ENCODE measurements at regions not wholly inside any gene's neighbourhood (a gene's known extent, or its start where the extent isn't known, plus 50 kb on each side); places are given as distances from the start of the nearest gene placed in this dataset.

DNA sequence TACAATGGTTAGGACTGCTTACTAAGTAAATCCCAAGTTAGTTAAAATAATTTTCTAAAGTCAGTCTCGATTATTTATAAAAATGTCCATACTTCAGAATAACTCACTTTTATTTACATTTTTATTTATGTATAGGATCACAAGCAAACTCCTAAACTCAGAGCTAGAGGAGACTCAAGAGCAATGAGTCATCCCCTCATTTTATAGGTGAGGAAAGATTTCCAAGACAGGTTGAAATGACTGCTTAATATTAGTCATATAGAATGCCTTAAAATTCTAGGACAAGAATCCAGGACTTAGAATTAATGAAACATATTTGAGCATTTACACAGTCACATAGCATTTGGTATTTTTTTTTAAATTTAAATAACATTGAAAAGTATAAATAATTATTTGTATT, 983.8 kb downstream of the SI start:
- Histone ChIP-seq H3K4me1 (ENCODE audit: control insufficient read depth, insufficient read depth, low read length) (no peaks in the 10 kb centered on the region), H3K27ac (ENCODE audit: low read length) (no peak overlapping the region), H3K36me3 (ENCODE audit: control insufficient read depth in 2 of 2, insufficient read depth in 2 of 2, low read length in 2 of 2) (no peaks in the 10 kb centered on the region), H3K4me3 (ENCODE audit: low read length in 2 of 2) (no peak overlapping the region), H3K9ac (ENCODE audit: low read length in 2 of 2) (no peak overlapping the region), H3K27me3 (ENCODE audit: control insufficient read depth in 1 of 2, insufficient read depth in 2 of 2, low read length in 2 of 2) (no peaks in the 10 kb centered on the region), H3K9me3 (ENCODE audit: control insufficient read depth in 2 of 2, low read length in 2 of 2) (no peaks in the 10 kb centered on the region)

GRCh38 chr3:164080208-164080607, 998.1 kb downstream of the SI start:
- Histone ChIP-seq H3K27me3 (ENCODE audit: control insufficient read depth in 1 of 2, insufficient read depth in 2 of 2, low read length in 2 of 2) (no peaks in the 10 kb centered on the region), H3K9ac (ENCODE audit: low read length in 2 of 2) (no peak overlapping the region), H3K27ac (ENCODE audit: low read length) (no peak overlapping the region), H3K9me3 (ENCODE audit: control insufficient read depth in 2 of 2, low read length in 2 of 2) (no peaks in the 10 kb centered on the region), H3K36me3 (ENCODE audit: control insufficient read depth in 2 of 2, insufficient read depth in 2 of 2, low read length in 2 of 2) (no peaks in the 10 kb centered on the region), H3K4me3 (ENCODE audit: low read length in 2 of 2) (no peak overlapping the region), H3K4me1 (ENCODE audit: control insufficient read depth, insufficient read depth, low read length) (no peaks in the 10 kb centered on the region)

- Histone ChIP-seq H3K9me3 (ENCODE audit: control insufficient read depth in 2 of 2, low read length in 2 of 2) (no peaks in the 10 kb centered on the region), H3K4me3 (ENCODE audit: low read length in 2 of 2) (no peak overlapping the region), H3K27me3 (ENCODE audit: control insufficient read depth in 1 of 2, insufficient read depth in 2 of 2, low read length in 2 of 2) (no peaks in the 10 kb centered on the region), H3K4me1 (ENCODE audit: control insufficient read depth, insufficient read depth, low read length) (no peaks in the 10 kb centered on the region), H3K9ac (ENCODE audit: low read length in 2 of 2) (no peak overlapping the region), H3K36me3 (ENCODE audit: control insufficient read depth in 2 of 2, insufficient read depth in 2 of 2, low read length in 2 of 2) (no peaks in the 10 kb centered on the region), H3K27ac (ENCODE audit: low read length) (no peak overlapping the region)
Observed at GRCh38 chr3:164064298-164064697, 1014.0 kb downstream of the SI start.

DNA sequence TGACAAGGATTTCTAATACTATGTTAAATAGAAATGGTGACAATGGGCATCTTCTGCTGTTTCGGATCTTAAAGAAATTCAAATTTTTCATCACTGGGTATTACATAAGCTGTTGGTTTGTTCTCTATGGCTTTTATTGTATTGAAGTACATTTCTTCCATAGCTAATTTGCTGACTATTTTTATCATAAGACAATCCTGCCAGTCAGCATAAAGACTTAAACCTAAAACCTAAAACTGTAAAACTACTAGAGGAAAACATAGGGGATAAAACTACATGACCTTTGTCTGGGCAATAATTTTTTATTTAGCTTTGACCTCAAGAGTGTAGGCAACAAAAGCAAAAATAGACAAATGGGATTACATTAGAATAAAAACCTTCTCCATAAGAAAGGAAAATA, 1017.4 kb downstream of the SI start:
- Histone ChIP-seq H3K36me3 (ENCODE audit: control insufficient read depth in 2 of 2, insufficient read depth in 2 of 2, low read length in 2 of 2) (no peaks in the 10 kb centered on the region), H3K27ac (ENCODE audit: low read length) (no peak overlapping the region), H3K4me1 (ENCODE audit: control insufficient read depth, insufficient read depth, low read length) (no peaks in the 10 kb centered on the region), H3K9me3 (ENCODE audit: control insufficient read depth in 2 of 2, low read length in 2 of 2) (no peaks in the 10 kb centered on the region), H3K27me3 (ENCODE audit: control insufficient read depth in 1 of 2, insufficient read depth in 2 of 2, low read length in 2 of 2) (no peaks in the 10 kb centered on the region), H3K9ac (ENCODE audit: low read length in 2 of 2) (no peak overlapping the region), H3K4me3 (ENCODE audit: low read length in 2 of 2) (no peak overlapping the region)

GRCh38 chr3:164049847-164050246, 1028.4 kb downstream of the SI start:
- Histone ChIP-seq H3K4me1 (ENCODE audit: control insufficient read depth, insufficient read depth, low read length) (no peaks in the 10 kb centered on the region), H3K27ac (ENCODE audit: low read length) (no peak overlapping the region), H3K36me3 (ENCODE audit: control insufficient read depth in 2 of 2, insufficient read depth in 2 of 2, low read length in 2 of 2) (no peaks in the 10 kb centered on the region), H3K27me3 (ENCODE audit: control insufficient read depth in 1 of 2, insufficient read depth in 2 of 2, low read length in 2 of 2) (no peaks in the 10 kb centered on the region), H3K4me3 (ENCODE audit: low read length in 2 of 2) (no peak overlapping the region), H3K9me3 (ENCODE audit: control insufficient read depth in 2 of 2, low read length in 2 of 2) (no peaks in the 10 kb centered on the region), H3K9ac (ENCODE audit: low read length in 2 of 2) (no peak overlapping the region)

DNA sequence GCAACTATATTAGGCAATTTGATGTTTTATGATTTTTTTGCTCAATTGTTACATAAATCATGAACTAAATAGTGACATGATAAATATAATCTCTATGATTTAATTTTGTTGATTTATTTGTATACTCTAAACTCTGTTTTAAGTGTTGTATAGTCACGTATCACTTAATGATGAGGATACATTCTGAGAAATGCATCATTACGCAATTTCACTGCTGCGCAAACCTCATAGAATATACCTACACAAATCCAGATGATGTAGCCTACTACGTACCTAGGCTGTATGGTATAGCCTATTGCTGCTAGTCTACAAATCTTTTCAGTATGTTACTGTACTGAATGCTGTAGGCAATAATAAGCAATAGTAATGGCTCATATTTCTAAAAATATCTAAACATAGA, 1029.8 kb downstream of the SI start:
- H3K9ac ChIP-seq (ENCODE audit: low read length in 2 of 2): no peak overlapping the region
- H3K9me3 ChIP-seq (ENCODE audit: control insufficient read depth in 2 of 2, low read length in 2 of 2): no peaks in the 10 kb centered on the region
- no peak overlapping the region for H3K4me3 ChIP-seq (ENCODE audit: low read length in 2 of 2)
- H3K36me3 ChIP-seq (ENCODE audit: control insufficient read depth in 2 of 2, insufficient read depth in 2 of 2, low read length in 2 of 2): no peaks in the 10 kb centered on the region
- no peak overlapping the region for H3K27ac ChIP-seq (ENCODE audit: low read length)
- no peaks in the 10 kb centered on the region for H3K4me1 ChIP-seq (ENCODE audit: control insufficient read depth, insufficient read depth, low read length)
- H3K27me3 ChIP-seq (ENCODE audit: control insufficient read depth in 1 of 2, insufficient read depth in 2 of 2, low read length in 2 of 2): no peaks in the 10 kb centered on the region

GRCh38 chr3:164040991-164041390, 1037.3 kb downstream of the SI start:
- no peaks in the 10 kb centered on the region for H3K9me3 ChIP-seq (ENCODE audit: control insufficient read depth in 2 of 2, low read length in 2 of 2)
- no peaks in the 10 kb centered on the region for H3K36me3 ChIP-seq (ENCODE audit: control insufficient read depth in 2 of 2, insufficient read depth in 2 of 2, low read length in 2 of 2)
- no peak overlapping the region for H3K9ac ChIP-seq (ENCODE audit: low read length in 2 of 2)
- H3K27ac ChIP-seq (ENCODE audit: low read length): no peak overlapping the region
- H3K4me3 ChIP-seq (ENCODE audit: low read length in 2 of 2): no peak overlapping the region
- H3K4me1 ChIP-seq (ENCODE audit: control insufficient read depth, insufficient read depth, low read length): no peaks in the 10 kb centered on the region
- H3K27me3 ChIP-seq (ENCODE audit: control insufficient read depth in 1 of 2, insufficient read depth in 2 of 2, low read length in 2 of 2): no peaks in the 10 kb centered on the region

GRCh38 chr3:164030194-164030593, 1048.1 kb downstream of the SI start:
- H3K27ac ChIP-seq (ENCODE audit: low read length): no peak overlapping the region
- no peaks in the 10 kb centered on the region for H3K27me3 ChIP-seq (ENCODE audit: control insufficient read depth in 1 of 2, insufficient read depth in 2 of 2, low read length in 2 of 2)
- no peaks in the 10 kb centered on the region for H3K36me3 ChIP-seq (ENCODE audit: control insufficient read depth in 2 of 2, insufficient read depth in 2 of 2, low read length in 2 of 2)
- no peak overlapping the region for H3K4me3 ChIP-seq (ENCODE audit: low read length in 2 of 2)
- no peak overlapping the region for H3K9ac ChIP-seq (ENCODE audit: low read length in 2 of 2)
- no peaks in the 10 kb centered on the region for H3K9me3 ChIP-seq (ENCODE audit: control insufficient read depth in 2 of 2, low read length in 2 of 2)
- H3K4me1 ChIP-seq (ENCODE audit: control insufficient read depth, insufficient read depth, low read length): no peaks in the 10 kb centered on the region

GRCh38 chr3:164024786-164025185, 1053.5 kb downstream of the SI start:
- no peak overlapping the region for H3K27ac ChIP-seq (ENCODE audit: low read length)
- H3K27me3 ChIP-seq (ENCODE audit: control insufficient read depth in 1 of 2, insufficient read depth in 2 of 2, low read length in 2 of 2): no peaks in the 10 kb centered on the region
- H3K9ac ChIP-seq (ENCODE audit: low read length in 2 of 2): no peak overlapping the region
- H3K4me1 ChIP-seq (ENCODE audit: control insufficient read depth, insufficient read depth, low read length): no peaks in the 10 kb centered on the region
- peaks cover 0 to 4% of the 10 kb centered on the region in 2 donors for H3K9me3 ChIP-seq (ENCODE audit: control insufficient read depth in 2 of 2, low read length in 2 of 2)
- H3K36me3 ChIP-seq (ENCODE audit: control insufficient read depth in 2 of 2, insufficient read depth in 2 of 2, low read length in 2 of 2): no peaks in the 10 kb centered on the region
- H3K4me3 ChIP-seq (ENCODE audit: low read length in 2 of 2): no peak overlapping the region

GRCh38 chr3:164023480-164023879, 1054.8 kb downstream of the SI start:
- no peaks in the 10 kb centered on the region for H3K27me3 ChIP-seq (ENCODE audit: control insufficient read depth in 1 of 2, insufficient read depth in 2 of 2, low read length in 2 of 2)
- no peaks in the 10 kb centered on the region for H3K4me1 ChIP-seq (ENCODE audit: control insufficient read depth, insufficient read depth, low read length)
- H3K9ac ChIP-seq (ENCODE audit: low read length in 2 of 2): no peak overlapping the region
- no peak overlapping the region for H3K4me3 ChIP-seq (ENCODE audit: low read length in 2 of 2)
- no peaks in the 10 kb centered on the region for H3K36me3 ChIP-seq (ENCODE audit: control insufficient read depth in 2 of 2, insufficient read depth in 2 of 2, low read length in 2 of 2)
- no peak overlapping the region for H3K27ac ChIP-seq (ENCODE audit: low read length)
- peaks cover 0 to 4% of the 10 kb centered on the region in 2 donors for H3K9me3 ChIP-seq (ENCODE audit: control insufficient read depth in 2 of 2, low read length in 2 of 2)

GRCh38 chr3:164018500-164018899, 1059.8 kb downstream of the SI start:
- no peak overlapping the region for H3K9ac ChIP-seq (ENCODE audit: low read length in 2 of 2)
- H3K4me1 ChIP-seq (ENCODE audit: control insufficient read depth, insufficient read depth, low read length): no peaks in the 10 kb centered on the region
- H3K9me3 ChIP-seq (ENCODE audit: control insufficient read depth in 2 of 2, low read length in 2 of 2): peaks cover 0 to 4% of the 10 kb centered on the region in 2 donors
- H3K27ac ChIP-seq (ENCODE audit: low read length): no peak overlapping the region
- no peaks in the 10 kb centered on the region for H3K27me3 ChIP-seq (ENCODE audit: control insufficient read depth in 1 of 2, insufficient read depth in 2 of 2, low read length in 2 of 2)
- H3K4me3 ChIP-seq (ENCODE audit: low read length in 2 of 2): no peak overlapping the region
- no peaks in the 10 kb centered on the region for H3K36me3 ChIP-seq (ENCODE audit: control insufficient read depth in 2 of 2, insufficient read depth in 2 of 2, low read length in 2 of 2)

GRCh38 chr3:164007765-164008164, 1070.5 kb downstream of the SI start:
- no peaks in the 10 kb centered on the region for H3K4me1 ChIP-seq (ENCODE audit: control insufficient read depth, insufficient read depth, low read length)
- no peak overlapping the region for H3K4me3 ChIP-seq (ENCODE audit: low read length in 2 of 2)
- H3K9ac ChIP-seq (ENCODE audit: low read length in 2 of 2): no peak overlapping the region
- H3K27me3 ChIP-seq (ENCODE audit: control insufficient read depth in 1 of 2, insufficient read depth in 2 of 2, low read length in 2 of 2): no peaks in the 10 kb centered on the region
- H3K36me3 ChIP-seq (ENCODE audit: control insufficient read depth in 2 of 2, insufficient read depth in 2 of 2, low read length in 2 of 2): no peaks in the 10 kb centered on the region
- no peak overlapping the region for H3K27ac ChIP-seq (ENCODE audit: low read length)
- no peaks in the 10 kb centered on the region for H3K9me3 ChIP-seq (ENCODE audit: control insufficient read depth in 2 of 2, low read length in 2 of 2)
